ENCODE measurements at regions not wholly inside any gene's neighbourhood (a gene's known extent, or its start where the extent isn't known, plus 50 kb on each side); places are given as distances from the start of the nearest gene placed in this dataset.
"Not testable (repeated sequence)": the region's sequence is repeated elsewhere in the genome, so short reads cannot be mapped to it uniquely, and the experiment has no call there.

- no peak for DNase-seq (ENCODE audit: low spot score)
These were observed 179.8 kb downstream of the HAO1 start for GRCh38 chr20:7760247-7761031.

GRCh38 chr20:7765221-7765620 lies 175.0 kb downstream of the HAO1 start:
- no peak for DNase-seq (ENCODE audit: low spot score)
- no peak for FAIRE-seq

More at GRCh38 chr20:7760247-7761031, 179.8 kb downstream of the HAO1 start:
- FAIRE-seq = no peak

GRCh38 chr20:7770046-7770445 lies 170.2 kb downstream of the HAO1 start:
- FAIRE-seq (no peak), DNase-seq (ENCODE audit: low spot score) (no peak)

GRCh38 chr20:7770578-7770977 lies 169.7 kb downstream of the HAO1 start:
- FAIRE-seq (no peak), DNase-seq (ENCODE audit: low spot score) (peak; percentile 6)

GRCh38 chr20:7772371-7772770 lies 167.9 kb downstream of the HAO1 start:
- DNase-seq (ENCODE audit: low spot score) = no peak
- no peak for FAIRE-seq

- no peak for DNase-seq (ENCODE audit: low spot score)
- FAIRE-seq = no peak
These were observed 166.7 kb downstream of the HAO1 start for GRCh38 chr20:7773511-7773910.

- no peak for DNase-seq (ENCODE audit: low spot score)
- FAIRE-seq = no peak
These were observed 165.2 kb downstream of the HAO1 start for GRCh38 chr20:7775072-7775471.

- FAIRE-seq (no peak), DNase-seq (ENCODE audit: low spot score) (no peak)
These were observed 164.1 kb downstream of the HAO1 start for GRCh38 chr20:7776148-7776547.

GRCh38 chr20:7790189-7790588 lies 150.1 kb downstream of the HAO1 start:
- no peak for FAIRE-seq
- peak; percentile 10 for DNase-seq (ENCODE audit: low spot score)

GRCh38 chr20:7792150-7792869 lies 147.9 kb downstream of the HAO1 start:
- DNase-seq (ENCODE audit: low spot score) = no peak
- FAIRE-seq = no peak

GRCh38 chr20:7798176-7798575 lies 142.1 kb downstream of the HAO1 start:
- FAIRE-seq (no peak), DNase-seq (ENCODE audit: low spot score) (no peak)

GRCh38 chr20:7799862-7800261 lies 140.4 kb downstream of the HAO1 start:
- no peak for DNase-seq (ENCODE audit: low spot score)
- no peak for FAIRE-seq

- not testable (repeated sequence) for FAIRE-seq; DNase-seq (ENCODE audit: low spot score)
These were observed 136.7 kb downstream of the HAO1 start for GRCh38 chr20:7803411-7804151.

- FAIRE-seq (no peak), DNase-seq (ENCODE audit: low spot score) (peak; percentile 14)
These were observed 133.4 kb downstream of the HAO1 start for GRCh38 chr20:7806831-7807230.

GRCh38 chr20:7817286-7817685 lies 123.0 kb downstream of the HAO1 start:
- DNase-seq (ENCODE audit: low spot score) (no peak), FAIRE-seq (no peak)

- no peak for FAIRE-seq
- DNase-seq (ENCODE audit: low spot score) = no peak
These were observed 121.8 kb downstream of the HAO1 start for GRCh38 chr20:7818477-7818876.

- no peak for DNase-seq (ENCODE audit: low spot score)
- no peak for FAIRE-seq
These were observed 119.4 kb downstream of the HAO1 start for GRCh38 chr20:7820897-7821296.

GRCh38 chr20:7822772-7823171 lies 117.5 kb downstream of the HAO1 start:
- no peak for DNase-seq (ENCODE audit: low spot score)

GRCh38 chr20:7828437-7828836 lies 111.8 kb downstream of the HAO1 start:
- DNase-seq (ENCODE audit: low spot score) (no peak), FAIRE-seq (no peak)

More at GRCh38 chr20:7822772-7823171, 117.5 kb downstream of the HAO1 start:
- FAIRE-seq = no peak

- FAIRE-seq = no peak
These were observed 111.2 kb downstream of the HAO1 start for GRCh38 chr20:7829031-7829430.

GRCh38 chr20:7829776-7830175 lies 110.5 kb downstream of the HAO1 start:
- no peak for FAIRE-seq
- no peak for DNase-seq (ENCODE audit: low spot score)

More at GRCh38 chr20:7829031-7829430, 111.2 kb downstream of the HAO1 start:
- no peak for DNase-seq (ENCODE audit: low spot score)

Data from RCC 7860 (cell line).